ENCODE measurements at regions not wholly inside any gene's neighbourhood (a gene's known extent, or its start where the extent isn't known, plus 50 kb on each side); places are given as distances from the start of the nearest gene placed in this dataset.
"Not testable (repeated sequence)": the region's sequence is repeated elsewhere in the genome, so short reads cannot be mapped to it uniquely, and the experiment has no call there.

DNA sequence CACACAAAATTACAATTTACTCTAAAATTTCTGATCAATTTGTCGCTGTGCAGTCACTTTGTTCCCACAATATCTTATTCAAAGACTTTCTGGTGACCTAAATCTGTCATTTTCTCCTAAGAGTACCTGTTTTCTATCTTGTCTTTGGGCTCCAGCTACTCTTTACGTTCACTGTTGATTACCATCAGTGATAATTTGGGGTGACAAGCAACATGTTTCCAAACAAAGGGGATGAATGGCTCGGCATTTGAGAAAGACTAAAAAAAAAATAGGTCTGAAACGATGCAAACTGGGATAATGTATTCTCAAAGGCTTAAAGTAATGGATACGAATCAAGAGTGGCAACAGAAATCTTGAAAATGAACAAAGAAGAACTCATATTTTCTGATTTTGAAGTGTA, 205.2 kb upstream of the DAB2 start:
- no peak for DNase-seq

DNA sequence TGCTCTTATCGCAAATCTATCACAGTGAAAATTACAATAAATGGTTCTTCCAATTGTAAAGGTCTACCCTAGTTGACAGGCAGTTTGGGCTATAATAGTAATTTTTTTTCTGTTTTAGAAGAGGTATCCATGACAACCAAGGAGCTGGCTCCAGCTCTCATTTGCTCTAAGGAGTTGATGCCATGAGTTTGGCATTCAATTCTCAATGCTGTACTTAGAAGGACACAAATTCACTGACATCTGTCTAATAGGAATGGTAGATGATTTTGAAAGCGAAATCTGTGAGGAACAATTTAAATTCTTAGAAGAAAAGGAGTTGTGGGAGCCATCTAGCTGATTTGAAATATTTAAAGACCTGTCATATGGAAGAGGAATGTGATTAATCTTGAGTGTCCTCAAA, 203.6 kb upstream of the DAB2 start:
- no peak for DNase-seq

- DNase-seq: no peak
Observed at GRCh38 chr5:39624890-39625289, 200.1 kb upstream of the DAB2 start.

GRCh38 chr5:39624268-39624886, 199.6 kb upstream of the DAB2 start:
- DNase-seq: no peak

- no peak for DNase-seq
Observed at GRCh38 chr5:39623291-39623865, 198.6 kb upstream of the DAB2 start.

- no peak for DNase-seq
Observed at GRCh38 chr5:39622281-39622680, 197.5 kb upstream of the DAB2 start.

DNA sequence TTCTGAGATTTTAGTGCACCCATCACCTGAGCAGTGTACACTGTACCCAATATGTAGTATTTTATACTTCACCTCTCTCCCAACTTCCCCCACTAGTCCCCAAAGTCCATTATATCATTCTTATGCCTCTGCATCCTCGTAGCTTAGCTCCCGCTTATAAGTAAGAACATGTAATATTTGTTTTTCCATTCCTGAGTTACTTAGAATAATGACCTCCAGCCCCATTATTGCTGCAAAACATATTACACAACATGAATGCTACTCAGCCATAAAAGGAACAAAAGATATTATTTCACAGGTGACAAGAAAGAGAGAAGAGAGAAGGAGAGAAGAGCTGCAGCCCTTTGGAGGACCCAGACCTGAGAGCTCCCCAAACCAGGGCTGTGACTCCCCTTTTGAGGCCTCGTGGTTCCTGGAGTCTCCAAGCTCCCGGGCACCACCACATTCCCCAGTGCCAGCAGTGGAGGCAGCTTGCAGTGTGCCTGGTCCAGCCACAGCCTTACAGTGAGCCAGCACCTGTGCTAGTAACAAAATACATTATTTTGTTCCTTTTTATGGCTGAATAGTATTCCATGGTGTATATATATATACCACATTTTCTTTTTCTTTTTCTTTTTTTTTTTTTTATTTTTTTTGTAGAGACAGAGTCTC, 194.5 kb upstream of the DAB2 start:
- DNase-seq: no peak

DNA sequence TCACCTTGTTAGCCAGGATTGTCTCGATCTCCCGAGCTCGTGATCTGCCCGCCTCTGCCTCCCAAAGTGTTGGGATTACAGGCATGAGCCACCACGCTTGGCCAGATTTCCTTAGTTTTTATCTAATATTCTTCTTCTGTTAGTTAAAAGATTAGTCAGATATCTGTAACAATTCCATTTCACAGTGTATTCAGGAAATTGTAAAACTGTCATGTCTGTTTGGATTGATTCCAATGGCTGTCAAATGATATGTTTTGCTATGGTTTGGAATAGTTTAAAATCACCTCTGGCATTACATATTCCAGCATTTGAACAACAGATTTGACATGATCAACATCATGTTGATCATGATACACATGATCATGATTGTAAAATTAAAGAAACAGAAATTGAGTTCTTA, 193.6 kb upstream of the DAB2 start:
- DNase-seq: no peak

- no peak for DNase-seq
Observed at GRCh38 chr5:39616131-39616530, 191.4 kb upstream of the DAB2 start.

- not testable (repeated sequence) for DNase-seq
Observed at GRCh38 chr5:39611076-39611475, 186.3 kb upstream of the DAB2 start.

DNA sequence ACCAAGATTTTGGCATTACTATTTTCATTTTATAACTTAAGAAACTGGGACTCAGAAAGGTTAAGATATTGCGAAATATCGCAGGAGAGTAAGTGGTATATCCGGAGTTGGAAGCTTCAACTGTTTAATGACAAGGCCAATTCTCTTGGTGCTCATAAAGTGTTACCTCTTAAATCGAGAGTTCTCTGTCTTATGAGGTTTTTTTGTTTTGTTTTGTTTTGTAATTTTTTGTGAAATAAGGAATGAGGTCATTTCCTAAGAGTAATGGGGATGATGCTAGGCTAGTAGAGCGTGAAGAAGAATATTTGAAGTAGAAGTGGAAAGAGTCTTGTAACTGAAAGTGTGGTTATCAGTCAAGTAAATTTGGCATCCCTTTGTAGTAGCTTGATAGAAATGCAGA, 183.2 kb upstream of the DAB2 start:
- DNase-seq: no peak

- DNase-seq: no peak
Observed at GRCh38 chr5:39606591-39606990, 181.8 kb upstream of the DAB2 start.

GRCh38 chr5:39605588-39606575, 181.1 kb upstream of the DAB2 start:
- no peak for DNase-seq

- no peak for DNase-seq
Observed at GRCh38 chr5:39605145-39605544, 180.4 kb upstream of the DAB2 start.

- no peak for DNase-seq
Observed at GRCh38 chr5:39604491-39604890, 179.7 kb upstream of the DAB2 start.

GRCh38 chr5:39599721-39600431, 175.1 kb upstream of the DAB2 start:
- no peak for DNase-seq

GRCh38 chr5:39598661-39599248, 174.0 kb upstream of the DAB2 start:
- DNase-seq: no peak

GRCh38 chr5:39588179-39588578, 163.4 kb upstream of the DAB2 start:
- DNase-seq: no peak

DNA sequence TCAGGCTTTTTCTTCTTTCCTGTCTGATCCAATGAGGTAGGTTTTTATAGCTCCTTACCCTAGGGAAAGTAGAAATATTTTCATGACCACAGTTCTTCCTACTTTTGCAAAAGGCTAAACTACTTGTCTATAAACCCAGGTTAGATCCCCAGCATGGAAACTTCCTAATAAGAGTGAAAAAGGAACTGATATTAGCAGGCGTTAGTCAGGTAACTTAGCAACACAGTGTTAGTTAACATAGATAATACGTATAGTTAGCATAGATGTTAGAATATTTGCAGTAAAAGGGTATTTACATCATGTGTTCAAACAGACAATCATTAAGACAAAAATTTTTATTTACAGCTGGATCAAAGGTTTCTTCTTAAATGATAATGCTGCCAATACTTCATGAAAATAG, 162.9 kb upstream of the DAB2 start:
- no peak for DNase-seq

GRCh38 chr5:39586185-39586584, 161.4 kb upstream of the DAB2 start:
- DNase-seq: no peak

DNA sequence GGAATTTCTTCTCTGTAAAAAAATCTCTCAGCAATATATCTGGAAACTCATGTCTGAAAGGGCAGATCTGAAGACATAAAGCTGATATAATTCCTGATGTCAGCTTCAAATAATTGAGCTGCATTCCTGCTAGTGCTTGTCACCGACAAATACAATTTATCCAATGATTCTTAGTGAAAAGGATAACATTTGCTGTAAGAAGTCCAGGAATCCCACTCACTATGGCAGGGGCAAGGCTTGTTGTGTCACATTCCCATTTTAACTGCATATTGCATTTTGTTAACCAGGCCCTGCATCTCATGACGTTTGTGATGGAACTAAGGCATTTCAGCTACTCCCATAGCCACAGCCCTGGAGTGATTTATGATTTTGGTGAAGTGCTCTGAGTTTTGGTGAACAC, 160.1 kb upstream of the DAB2 start:
- DNase-seq: no peak

GRCh38 chr5:39580702-39581453, 156.1 kb upstream of the DAB2 start:
- no peak for DNase-seq

All from CD4-positive, alpha-beta T cell treated with Interleukin-12 subunit alpha and Interleukin-12 subunit beta, for 1 hour (primary cell).